NT2/D1 (cell line): ENCODE measurements at regions not wholly inside any gene's neighbourhood (a gene's known extent, or its start where the extent isn't known, plus 50 kb on each side); places are given as distances from the start of the nearest gene placed in this dataset.
"Not testable (repeated sequence)": the region's sequence is repeated elsewhere in the genome, so short reads cannot be mapped to it uniquely, and the experiment has no call there.

Source experiments
- DNase-seq: peaks from one replicate; pipeline ENCODE4 v3.0.0-alpha.2; 2011; ENCODE audit warnings: low read depth, low spot score
- H3K27me3 ChIP-seq: 2 replicates; pipeline ENCODE4 v1.6.0; 2011; ENCODE audit warnings: mild to moderate bottlenecking; ENCODE audit not compliant: insufficient read length, insufficient read depth
- H3K36me3 ChIP-seq: 2 replicates; pipeline ENCODE4 v1.6.1; 2011; ENCODE audit warnings: mild to moderate bottlenecking, low read length, mixed read lengths; ENCODE audit not compliant: insufficient read depth, insufficient read length
- H3K4me1 ChIP-seq: 2 replicates; pipeline ENCODE4 v1.5.1; 2011; ENCODE audit not compliant: insufficient read depth, insufficient read length
- H3K4me3 ChIP-seq: 2 replicates; pipeline ENCODE4 v1.5.1; 2011; ENCODE audit warnings: low read depth; ENCODE audit not compliant: insufficient read length
- H3K9ac ChIP-seq: 2 replicates; pipeline ENCODE4 v1.6.0; 2011; ENCODE audit warnings: low read depth; ENCODE audit not compliant: insufficient read length
- H3K9me3 ChIP-seq: 2 replicates; pipeline ENCODE4 v1.5.1; 2011; ENCODE audit warnings: mild to moderate bottlenecking, low read length; ENCODE audit not compliant: insufficient read depth
- SUZ12 ChIP-seq: IDR thresholded peaks from 2 replicates; pipeline ENCODE4 v1.6.1; 2011; ENCODE audit not compliant: insufficient read length, insufficient read depth; ENCODE audit errors: extremely low read depth
- YY1 ChIP-seq: IDR thresholded peaks from 2 replicates; pipeline ENCODE4 v1.6.1; 2011; ENCODE audit not compliant: insufficient read length, insufficient read depth
- ZNF274 ChIP-seq: IDR thresholded peaks from 2 replicates; pipeline ENCODE4 v1.6.1; 2011; ENCODE audit warnings: mild to moderate bottlenecking, low read depth, low read length

- Histone ChIP-seq H3K9ac (no peak overlapping the region), H3K9me3 (no peaks in the 10 kb centered on the region), H3K36me3 (no peaks in the 10 kb centered on the region), H3K4me3 (no peak overlapping the region), H3K27me3 (no peaks in the 10 kb centered on the region), H3K4me1 (no peaks in the 10 kb centered on the region)
- TF ChIP-seq SUZ12 (no peak), ZNF274 (no peak), YY1 (no peak)
- no peak for DNase-seq
These were observed 948.6 kb upstream of the EDIL3 start for GRCh38 chr5:85333276-85333675.

GRCh38 chr5:85337435-85337834 lies 952.8 kb upstream of the EDIL3 start:
- Histone ChIP-seq H3K9me3 (no peaks in the 10 kb centered on the region), H3K4me1 (no peaks in the 10 kb centered on the region), H3K9ac (no peak overlapping the region), H3K27me3 (no peaks in the 10 kb centered on the region), H3K4me3 (no peak overlapping the region), H3K36me3 (no peaks in the 10 kb centered on the region)
- TF ChIP-seq YY1 (no peak), SUZ12 (no peak), ZNF274 (no peak)
- no peak for DNase-seq

GRCh38 chr5:85340790-85341189 lies 956.1 kb upstream of the EDIL3 start:
- DNase-seq, result no peak
- Histone ChIP-seq H3K27me3 (no peaks in the 10 kb centered on the region), H3K9ac (no peak overlapping the region), H3K36me3 (no peaks in the 10 kb centered on the region), H3K4me1 (no peaks in the 10 kb centered on the region), H3K4me3 (no peak overlapping the region), H3K9me3 (no peaks in the 10 kb centered on the region)
- TF ChIP-seq ZNF274 (no peak), SUZ12 (no peak), YY1 (no peak)

- no peak overlapping the region for H3K4me3 ChIP-seq
- no peak overlapping the region for H3K9ac ChIP-seq
- TF ChIP-seq YY1 (no peak), SUZ12 (no peak), ZNF274 (no peak)
- H3K36me3 ChIP-seq, result no peaks in the 10 kb centered on the region
- DNase-seq, result no peak
- H3K4me1 ChIP-seq, result no peaks in the 10 kb centered on the region
- no peaks in the 10 kb centered on the region for H3K9me3 ChIP-seq
- H3K27me3 ChIP-seq, result no peaks in the 10 kb centered on the region
These were observed 961.1 kb upstream of the EDIL3 start for GRCh38 chr5:85345818-85346217.

GRCh38 chr5:85357309-85357708 lies 972.6 kb upstream of the EDIL3 start:
- H3K36me3 ChIP-seq, result no peaks in the 10 kb centered on the region
- no peak overlapping the region for H3K9ac ChIP-seq
- H3K9me3 ChIP-seq, result no peaks in the 10 kb centered on the region
- H3K4me1 ChIP-seq, result no peaks in the 10 kb centered on the region
- no peak for DNase-seq
- H3K27me3 ChIP-seq, result no peaks in the 10 kb centered on the region
- no peak overlapping the region for H3K4me3 ChIP-seq
- TF ChIP-seq YY1 (no peak), ZNF274 (no peak), SUZ12 (no peak)

GRCh38 chr5:85375525-85375924 lies 990.8 kb upstream of the EDIL3 start:
- Histone ChIP-seq H3K4me1 (no peaks in the 10 kb centered on the region), H3K27me3 (no peaks in the 10 kb centered on the region), H3K9ac (no peak overlapping the region), H3K4me3 (no peak overlapping the region), H3K36me3 (no peaks in the 10 kb centered on the region), H3K9me3 (no peaks in the 10 kb centered on the region)
- no peak for DNase-seq
- TF ChIP-seq SUZ12, result no peak
- no peak for TF ChIP-seq ZNF274
- TF ChIP-seq YY1, result no peak

GRCh38 chr5:85388770-85389169 lies 1004.1 kb upstream of the EDIL3 start:
- Histone ChIP-seq H3K4me3 (no peak overlapping the region), H3K9me3 (no peaks in the 10 kb centered on the region), H3K36me3 (no peaks in the 10 kb centered on the region), H3K9ac (no peak overlapping the region), H3K27me3 (no peaks in the 10 kb centered on the region), H3K4me1 (no peaks in the 10 kb centered on the region)
- no peak for DNase-seq
- TF ChIP-seq YY1 (no peak), ZNF274 (no peak), SUZ12 (no peak)

- DNase-seq, H3K36me3 ChIP-seq, H3K9me3 ChIP-seq, H3K9ac ChIP-seq, H3K4me3 ChIP-seq, H3K27me3 ChIP-seq, H3K4me1 ChIP-seq: not testable (repeated sequence)
These were observed 1007.6 kb upstream of the EDIL3 start for GRCh38 chr5:85392309-85392708.
